GM19468 (cell line): ENCODE measurements at regions not wholly inside any gene's neighbourhood (a gene's known extent, or its start where the extent isn't known, plus 50 kb on each side); places are given as distances from the start of the nearest gene placed in this dataset.

Experiments used
- ATAC-seq: cut with Tn5 transposase; IDR thresholded peaks from one replicate; pipeline ENCODE4 v1.9.1; 2021; ENCODE audit warnings: mild to moderate bottlenecking, moderate library complexity, moderate number of reproducible peaks; ENCODE audit not compliant: unreplicated experiment; ENCODE audit errors: extremely low read depth

GRCh38 chr6:164531736-164532135, 777.7 kb downstream of the C6orf118 start:
- no peak for ATAC-seq

GRCh38 chr6:164528539-164528938, 780.9 kb downstream of the C6orf118 start:
- ATAC-seq, result no peak

- no peak for ATAC-seq
Measured at GRCh38 chr6:164523087-164523654, 786.2 kb downstream of the C6orf118 start.

- ATAC-seq, result no peak
Measured at GRCh38 chr6:164520916-164521315, 788.5 kb downstream of the C6orf118 start.

- ATAC-seq, result no peak
Measured at GRCh38 chr6:164507206-164507940, 802.0 kb downstream of the C6orf118 start.

GRCh38 chr6:164505425-164505824, 804.0 kb downstream of the C6orf118 start:
- no peak for ATAC-seq

- ATAC-seq, result no peak
Measured at GRCh38 chr6:164502833-164503232, 806.6 kb downstream of the C6orf118 start.

- no peak for ATAC-seq
Measured at GRCh38 chr6:164495882-164496495, 813.4 kb downstream of the C6orf118 start.

GRCh38 chr6:164478426-164478825, 831.0 kb downstream of the C6orf118 start:
- ATAC-seq, result no peak

GRCh38 chr6:164477790-164478189, 831.6 kb downstream of the C6orf118 start:
- ATAC-seq, result no peak

- no peak for ATAC-seq
Measured at GRCh38 chr6:164477101-164477500, 832.3 kb downstream of the C6orf118 start.

GRCh38 chr6:164469276-164469949, 840.0 kb downstream of the C6orf118 start:
- ATAC-seq, result no peak

- no peak for ATAC-seq
Measured at GRCh38 chr6:164455835-164456234, 853.6 kb downstream of the C6orf118 start.

- no peak for ATAC-seq
Measured at GRCh38 chr6:164453835-164454234, 855.6 kb downstream of the C6orf118 start.

- ATAC-seq, result no peak
Measured at GRCh38 chr6:164442572-164442971, 866.8 kb downstream of the C6orf118 start.

- no peak for ATAC-seq
Measured at GRCh38 chr6:164439331-164439730, 870.1 kb downstream of the C6orf118 start.

- ATAC-seq, result no peak
Measured at GRCh38 chr6:164436976-164437375, 872.4 kb downstream of the C6orf118 start.

- ATAC-seq, result no peak
Measured at GRCh38 chr6:164427728-164428402, 881.5 kb downstream of the C6orf118 start.

- ATAC-seq, result no peak
Measured at GRCh38 chr6:164424489-164424888, 884.9 kb downstream of the C6orf118 start.

GRCh38 chr6:164419099-164419498, 890.3 kb downstream of the C6orf118 start:
- ATAC-seq, result no peak

GRCh38 chr6:164418262-164418588, 891.2 kb downstream of the C6orf118 start:
- ATAC-seq, result no peak
